Lung (tissue), 11 donors: ENCODE measurements at regions not wholly inside any gene's neighbourhood (a gene's known extent, or its start where the extent isn't known, plus 50 kb on each side); places are given as distances from the start of the nearest gene placed in this dataset.

Experiments
- ATAC-seq: fragments of 200-7000 bp; cut with Tn5 transposase; one replicate; pipeline ENCODE4 v1.9.1; 2020; ENCODE audit warnings: moderate number of reproducible peaks; ENCODE audit not compliant: insufficient read depth, low FRiP score
- DNase-seq, 3 donors: peaks; one replicate each; pipeline ENCODE4 v3.0.0-alpha.2; 2013 to 2017
- H3K27ac ChIP-seq, 2 donors: one replicate each; pipeline ENCODE4 v1.5.1; 2013; ENCODE audit warnings: mild to moderate bottlenecking in 2 of 2, moderate library complexity in 2 of 2, control low read depth in 1 of 2, inconsistent platforms in 1 of 2, low read depth in 1 of 2, low read length in 1 of 2
- H3K27me3 ChIP-seq, 3 donors: one replicate each; pipeline ENCODE4 v1.5.1; 2013; ENCODE audit warnings: low read length in 2 of 3; ENCODE audit not compliant: control insufficient read depth in 3 of 3, insufficient read depth in 3 of 3
- H3K36me3 ChIP-seq, 4 donors: one replicate each; pipeline ENCODE4 v1.5.1; 2013; ENCODE audit warnings: low read length in 4 of 4, mild to moderate bottlenecking in 1 of 4, moderate library complexity in 1 of 4; ENCODE audit not compliant: control insufficient read depth in 4 of 4, insufficient read depth in 4 of 4
- H3K4me1 ChIP-seq, 5 donors: one replicate each; pipeline ENCODE4 v1.5.1; 2013; ENCODE audit warnings: low read length in 5 of 5, mild to moderate bottlenecking in 2 of 5, moderate library complexity in 1 of 5; ENCODE audit not compliant: control insufficient read depth in 5 of 5, insufficient read depth in 5 of 5
- H3K4me3 ChIP-seq: one replicate; pipeline ENCODE4 v1.5.1; 2013; ENCODE audit warnings: mild to moderate bottlenecking, control low read depth, moderate library complexity
- H3K9ac ChIP-seq, 2 donors: one replicate each; pipeline ENCODE4 v1.5.1; 2013; ENCODE audit warnings: low read length in 2 of 2, control low read depth in 1 of 2; ENCODE audit not compliant: insufficient read depth in 1 of 2
- H3K9me3 ChIP-seq, 4 donors: one replicate each; pipeline ENCODE4 v1.5.1; 2013; ENCODE audit warnings: low read length in 3 of 4, mild to moderate bottlenecking in 1 of 4, moderate library complexity in 1 of 4; ENCODE audit not compliant: control insufficient read depth in 4 of 4, insufficient read depth in 3 of 4
- WGBS, 2 donors: extraction: QIAGEN DNeasy Blood & Tissue Kit; methylation state at CpG; one replicate each; pipeline ENCODE4 v1.1.7; 2013; 5-methylcytosine and 5-hydroxymethylcytosine counted together
- TF ChIP-seq, protein P1 (sequence below): IDR thresholded peaks from 2 replicates; pipeline ENCODE4 v1.5.1; 2012; ENCODE audit warnings: mild to moderate bottlenecking; ENCODE audit errors: control extremely low read depth, extremely low read depth
- donor health status: control.
- donor health status: control.
- donor health status: Bipolar disorder and iron deficiency.
- donor health status: healthy.
- donor health status: DM: yes; HTN: yes; CAD: no.

DNA sequence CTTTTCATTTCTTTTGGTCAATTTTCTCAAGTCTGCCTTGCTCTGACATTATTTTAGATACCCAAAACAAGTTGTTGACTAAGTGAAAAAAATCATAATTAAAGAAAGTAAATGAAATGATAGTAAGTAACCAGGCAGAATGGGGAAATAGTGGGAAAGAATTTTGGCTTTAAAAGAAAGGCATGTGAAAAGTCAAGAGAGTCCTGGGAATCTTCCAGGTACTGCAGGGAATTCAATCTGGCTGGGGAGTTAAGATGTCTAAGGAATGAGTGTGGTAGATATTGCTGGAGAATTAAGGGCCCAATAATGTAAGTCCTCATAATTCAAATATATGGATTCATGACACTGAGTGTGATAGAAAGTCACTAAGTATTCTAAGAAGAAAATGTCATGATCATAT, 123.1 kb upstream of the PAPPA start:
- ATAC-seq (no peak), DNase-seq (no peak)
- peaks cover 0 to 5% (median 0%) of the 10 kb centered on the region in 4 donors for H3K9me3 ChIP-seq
- no peak overlapping the region for H3K4me3 ChIP-seq
- H3K4me1 ChIP-seq: no peaks in the 10 kb centered on the region
- no peaks in the 10 kb centered on the region for H3K27me3 ChIP-seq
- H3K9ac ChIP-seq: no peak overlapping the region
- TF ChIP-seq, protein P1, sequence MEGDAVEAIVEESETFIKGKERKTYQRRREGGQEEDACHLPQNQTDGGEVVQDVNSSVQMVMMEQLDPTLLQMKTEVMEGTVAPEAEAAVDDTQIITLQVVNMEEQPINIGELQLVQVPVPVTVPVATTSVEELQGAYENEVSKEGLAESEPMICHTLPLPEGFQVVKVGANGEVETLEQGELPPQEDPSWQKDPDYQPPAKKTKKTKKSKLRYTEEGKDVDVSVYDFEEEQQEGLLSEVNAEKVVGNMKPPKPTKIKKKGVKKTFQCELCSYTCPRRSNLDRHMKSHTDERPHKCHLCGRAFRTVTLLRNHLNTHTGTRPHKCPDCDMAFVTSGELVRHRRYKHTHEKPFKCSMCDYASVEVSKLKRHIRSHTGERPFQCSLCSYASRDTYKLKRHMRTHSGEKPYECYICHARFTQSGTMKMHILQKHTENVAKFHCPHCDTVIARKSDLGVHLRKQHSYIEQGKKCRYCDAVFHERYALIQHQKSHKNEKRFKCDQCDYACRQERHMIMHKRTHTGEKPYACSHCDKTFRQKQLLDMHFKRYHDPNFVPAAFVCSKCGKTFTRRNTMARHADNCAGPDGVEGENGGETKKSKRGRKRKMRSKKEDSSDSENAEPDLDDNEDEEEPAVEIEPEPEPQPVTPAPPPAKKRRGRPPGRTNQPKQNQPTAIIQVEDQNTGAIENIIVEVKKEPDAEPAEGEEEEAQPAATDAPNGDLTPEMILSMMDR: no peak
- H3K27ac ChIP-seq: no peak overlapping the region
- H3K36me3 ChIP-seq: no peaks in the 10 kb centered on the region

DNA sequence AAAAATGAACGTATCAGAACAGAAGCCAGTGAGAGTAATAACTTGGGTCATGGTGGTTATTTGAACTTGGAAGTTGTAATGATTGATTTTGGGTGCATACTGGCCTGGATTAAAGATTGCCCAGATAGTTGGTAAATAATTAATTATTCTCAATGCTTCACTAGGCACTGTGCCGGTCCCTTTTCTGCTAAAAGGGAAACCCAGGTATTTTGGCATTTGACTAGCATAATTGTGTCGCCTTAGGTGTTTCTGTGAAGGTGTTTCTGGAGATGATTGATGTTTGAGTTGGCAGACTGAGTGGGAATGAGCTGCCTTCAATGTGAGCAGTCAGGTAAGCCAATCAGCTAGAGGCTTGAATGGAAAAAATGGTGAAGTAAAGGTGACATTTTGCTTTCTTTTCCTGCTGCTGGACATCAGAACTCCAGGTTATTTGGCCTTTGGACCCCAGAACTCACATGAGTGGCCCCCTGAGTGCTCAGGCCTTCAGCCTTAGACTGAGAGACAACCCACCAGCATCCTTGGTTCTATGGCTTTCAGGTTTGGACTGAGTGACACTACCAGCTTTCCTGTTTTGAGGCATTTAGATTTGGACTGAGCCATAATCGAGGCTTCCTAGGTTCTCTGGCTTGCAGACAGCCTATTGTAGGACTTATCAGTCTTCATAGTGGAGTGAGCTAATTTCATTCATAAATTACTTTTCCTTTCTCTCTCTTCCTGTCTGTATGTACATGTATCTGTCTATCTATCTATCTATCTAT, 120.7 kb upstream of the PAPPA start:
- ATAC-seq (no peak), DNase-seq (no peak)
- no peak overlapping the region for H3K9ac ChIP-seq
- TF ChIP-seq, protein P1: no peak
- no peaks in the 10 kb centered on the region for H3K4me1 ChIP-seq
- H3K9me3 ChIP-seq: peaks cover 0 to 5% (median 0%) of the 10 kb centered on the region in 4 donors
- WGBS, 2 donors: 74 to 81% methylated on average over 4 of the region's 4 CpGs
- H3K27me3 ChIP-seq: no peaks in the 10 kb centered on the region
- H3K36me3 ChIP-seq: no peaks in the 10 kb centered on the region
- no peak overlapping the region for H3K4me3 ChIP-seq
- H3K27ac ChIP-seq: no peak overlapping the region

DNA sequence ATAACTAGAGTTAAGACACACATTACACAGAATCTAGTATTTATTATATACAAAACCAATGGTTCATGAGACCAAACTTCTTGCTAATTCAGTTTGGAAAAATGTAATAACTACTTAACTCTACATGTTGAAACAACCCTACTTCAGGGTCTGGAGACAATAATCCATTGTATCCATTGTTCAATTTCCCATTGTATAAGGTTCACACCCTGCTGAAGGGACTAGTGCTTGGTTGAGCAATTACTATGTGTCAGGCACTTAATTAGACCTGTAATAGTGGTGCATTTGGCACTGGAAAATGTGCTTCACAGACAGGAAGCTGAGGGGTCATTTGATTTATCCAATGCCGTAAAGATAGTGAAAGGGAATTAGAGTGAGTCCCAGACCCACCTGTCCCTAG, 114.3 kb upstream of the PAPPA start:
- TF ChIP-seq, protein P1: no peak
- H3K9me3 ChIP-seq: no peaks in the 10 kb centered on the region
- no peak overlapping the region for H3K27ac ChIP-seq
- H3K9ac ChIP-seq: no peak overlapping the region
- H3K27me3 ChIP-seq: no peaks in the 10 kb centered on the region
- WGBS, 2 donors: 86 to 96% methylated on average over 1 of the region's 1 CpG
- H3K4me1 ChIP-seq: peaks cover 0 to 2% (median 0%) of the 10 kb centered on the region in 5 donors
- no peak overlapping the region for H3K4me3 ChIP-seq
- H3K36me3 ChIP-seq: no peaks in the 10 kb centered on the region
- no peak for DNase-seq
- ATAC-seq: no peak

DNA sequence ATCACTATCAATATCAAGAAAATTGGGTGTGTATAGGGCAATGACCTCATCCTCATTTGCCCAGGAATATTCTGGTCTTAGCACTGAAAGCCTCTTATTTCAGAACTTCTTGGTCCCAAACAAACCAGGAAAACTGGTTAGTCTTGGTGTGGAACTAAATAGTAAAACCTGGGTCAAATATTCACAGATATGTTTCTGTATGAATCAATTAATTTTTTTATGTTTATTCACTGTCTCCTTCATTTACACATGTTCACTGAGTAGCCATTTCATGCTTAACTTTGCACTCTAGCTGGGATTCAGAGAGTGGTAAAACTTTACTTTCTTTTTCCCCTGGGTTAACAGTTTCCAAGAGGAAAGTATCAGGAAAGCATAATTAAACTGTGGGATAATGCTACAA, 113.7 kb upstream of the PAPPA start:
- H3K27ac ChIP-seq: no peak overlapping the region
- ATAC-seq (no peak), DNase-seq (no peak)
- peaks cover 0 to 2% (median 0%) of the 10 kb centered on the region in 5 donors for H3K4me1 ChIP-seq
- H3K9me3 ChIP-seq: no peaks in the 10 kb centered on the region
- no peaks in the 10 kb centered on the region for H3K27me3 ChIP-seq
- no peaks in the 10 kb centered on the region for H3K36me3 ChIP-seq
- H3K9ac ChIP-seq: no peak overlapping the region
- H3K4me3 ChIP-seq: no peak overlapping the region
- TF ChIP-seq, protein P1: no peak
